Uterus (tissue), 2 donors: ENCODE measurements at regions not wholly inside any gene's neighbourhood (a gene's known extent, or its start where the extent isn't known, plus 50 kb on each side); places are given as distances from the start of the nearest gene placed in this dataset.

Experiments
- POLR2A ChIP-seq, 2 donors: fragments of 450-650 bp; IDR thresholded peaks; one replicate each; pipeline ENCODE4 v1.6.1; 2016; ENCODE audit warnings: antibody characterized with exemption in 2 of 2, mild to moderate bottlenecking in 1 of 2, moderate library complexity in 1 of 2
- TF ChIP-seq, protein P1 (sequence below), 4 experiments: fragments of 200-600 bp in 2 of 4; fragments of 450-650 bp in 2 of 4; sonication (generic) in 2 of 4; IDR thresholded peaks; one replicate each; pipeline ENCODE4 v1.5.1; 2016 to 2019; ENCODE audit warnings: antibody characterized with exemption in 4 of 4, mild to moderate bottlenecking in 2 of 4, moderate library complexity in 1 of 4

DNA sequence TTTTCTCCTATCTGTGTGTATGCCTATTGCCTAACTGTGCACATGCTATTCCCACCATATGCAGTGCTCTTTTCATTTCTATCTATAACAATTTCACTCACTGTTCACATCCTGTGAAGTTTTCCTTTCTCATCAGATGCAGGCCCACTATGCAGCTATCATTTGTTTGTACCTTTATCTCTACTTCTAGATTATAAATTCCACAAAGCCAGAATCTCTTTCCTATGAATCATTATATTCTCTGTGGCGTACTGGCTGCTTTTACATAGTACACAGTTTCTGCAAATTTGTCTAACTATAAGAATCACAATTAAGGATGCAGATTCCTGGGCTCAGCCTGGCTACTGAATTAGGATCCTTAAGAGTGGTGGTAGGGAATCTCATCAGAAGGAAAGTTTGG, 600.8 kb upstream of the ARRDC3 start:
- no peak for TF ChIP-seq POLR2A (IDR thresholded peaks at IDR 0.05)
- TF ChIP-seq, protein P1, sequence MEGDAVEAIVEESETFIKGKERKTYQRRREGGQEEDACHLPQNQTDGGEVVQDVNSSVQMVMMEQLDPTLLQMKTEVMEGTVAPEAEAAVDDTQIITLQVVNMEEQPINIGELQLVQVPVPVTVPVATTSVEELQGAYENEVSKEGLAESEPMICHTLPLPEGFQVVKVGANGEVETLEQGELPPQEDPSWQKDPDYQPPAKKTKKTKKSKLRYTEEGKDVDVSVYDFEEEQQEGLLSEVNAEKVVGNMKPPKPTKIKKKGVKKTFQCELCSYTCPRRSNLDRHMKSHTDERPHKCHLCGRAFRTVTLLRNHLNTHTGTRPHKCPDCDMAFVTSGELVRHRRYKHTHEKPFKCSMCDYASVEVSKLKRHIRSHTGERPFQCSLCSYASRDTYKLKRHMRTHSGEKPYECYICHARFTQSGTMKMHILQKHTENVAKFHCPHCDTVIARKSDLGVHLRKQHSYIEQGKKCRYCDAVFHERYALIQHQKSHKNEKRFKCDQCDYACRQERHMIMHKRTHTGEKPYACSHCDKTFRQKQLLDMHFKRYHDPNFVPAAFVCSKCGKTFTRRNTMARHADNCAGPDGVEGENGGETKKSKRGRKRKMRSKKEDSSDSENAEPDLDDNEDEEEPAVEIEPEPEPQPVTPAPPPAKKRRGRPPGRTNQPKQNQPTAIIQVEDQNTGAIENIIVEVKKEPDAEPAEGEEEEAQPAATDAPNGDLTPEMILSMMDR (IDR thresholded peaks at IDR 0.05) = no peak
